Mucosa of descending colon (tissue), 3 donors: ENCODE measurements at regions not wholly inside any gene's neighbourhood (a gene's known extent, or its start where the extent isn't known, plus 50 kb on each side); places are given as distances from the start of the nearest gene placed in this dataset.
"Not testable (repeated sequence)": the region's sequence is repeated elsewhere in the genome, so short reads cannot be mapped to it uniquely, and the experiment has no call there.

Experiments
- ATAC-seq: fragments of 200-7000 bp; cut with Tn5 transposase; one replicate; pipeline ENCODE4 v1.9.1; 2020; ENCODE audit warnings: mild to moderate bottlenecking, moderate library complexity
- DNase-seq, 3 donors: peaks; one replicate each; pipeline ENCODE4 v3.0.0-alpha.2; 2020
- H3K36me3 ChIP-seq: fragments of 200-600 bp; one replicate; pipeline ENCODE4 v1.8.0; 2021; ENCODE audit warnings: low read depth, mild to moderate bottlenecking
- H3K4me1 ChIP-seq: fragments of 200-600 bp; one replicate; pipeline ENCODE4 v1.8.0; 2021; ENCODE audit warnings: low read depth, mild to moderate bottlenecking
- H3K4me3 ChIP-seq: fragments of 200-600 bp; one replicate; pipeline ENCODE4 v1.8.0; 2021; ENCODE audit warnings: mild to moderate bottlenecking
- H3K9me3 ChIP-seq: fragments of 200-600 bp; one replicate; pipeline ENCODE4 v1.8.0; 2021; ENCODE audit warnings: mild to moderate bottlenecking
- intact Hi-C, 2 donors: fragments of 100-400 bp; cut with DNase I in 1 of 2; cut with micrococcal nuclease in 1 of 2; formaldehyde crosslinking; loops; one replicate each; pipeline versions ENCODE4 v1.11.0 to v1.11.1; 2022; cut with DNase I, micrococcal nuclease
- TF ChIP-seq, protein P1 (sequence below): fragments of 200-600 bp; IDR thresholded peaks from one replicate; pipeline ENCODE4 v1.8.0; 2022; ENCODE audit warnings: antibody characterized with exemption, mild to moderate bottlenecking
- donor health status: DM: no; HTN: no; CAD: no; lungs with moderate emphysema.
- donor health status: DM: no; HTN: no; CAD: no.
- donor health status: DM: no; HTN: yes; CAD: no.

DNA sequence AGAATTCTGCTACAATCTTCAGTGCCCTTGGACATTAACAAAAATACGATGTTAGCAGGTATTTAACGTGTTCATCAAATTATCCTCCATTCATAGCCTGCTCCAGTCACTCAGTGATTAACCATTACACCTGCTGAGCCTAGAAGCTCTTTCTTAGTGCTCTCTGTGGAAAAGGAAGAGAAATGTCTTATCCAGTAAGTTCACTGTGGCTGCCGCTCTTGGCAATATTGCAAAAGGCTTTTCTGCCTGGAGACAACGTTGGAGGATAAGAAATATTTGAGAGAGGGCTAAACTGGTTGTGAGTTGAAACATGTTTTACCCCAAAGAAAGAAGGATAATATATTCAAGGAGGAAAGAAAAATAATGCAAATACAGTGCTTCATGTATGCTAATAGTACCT is 217.4 kb upstream of the HSF2 start:
- intact Hi-C loops: loop anchor here in 1 of 2 donors (10.0 kb wide), 1 partner anchor 767 kb away; no protein-coding TSS in a partner anchor
- no peak for DNase-seq
- TF ChIP-seq, protein P1, sequence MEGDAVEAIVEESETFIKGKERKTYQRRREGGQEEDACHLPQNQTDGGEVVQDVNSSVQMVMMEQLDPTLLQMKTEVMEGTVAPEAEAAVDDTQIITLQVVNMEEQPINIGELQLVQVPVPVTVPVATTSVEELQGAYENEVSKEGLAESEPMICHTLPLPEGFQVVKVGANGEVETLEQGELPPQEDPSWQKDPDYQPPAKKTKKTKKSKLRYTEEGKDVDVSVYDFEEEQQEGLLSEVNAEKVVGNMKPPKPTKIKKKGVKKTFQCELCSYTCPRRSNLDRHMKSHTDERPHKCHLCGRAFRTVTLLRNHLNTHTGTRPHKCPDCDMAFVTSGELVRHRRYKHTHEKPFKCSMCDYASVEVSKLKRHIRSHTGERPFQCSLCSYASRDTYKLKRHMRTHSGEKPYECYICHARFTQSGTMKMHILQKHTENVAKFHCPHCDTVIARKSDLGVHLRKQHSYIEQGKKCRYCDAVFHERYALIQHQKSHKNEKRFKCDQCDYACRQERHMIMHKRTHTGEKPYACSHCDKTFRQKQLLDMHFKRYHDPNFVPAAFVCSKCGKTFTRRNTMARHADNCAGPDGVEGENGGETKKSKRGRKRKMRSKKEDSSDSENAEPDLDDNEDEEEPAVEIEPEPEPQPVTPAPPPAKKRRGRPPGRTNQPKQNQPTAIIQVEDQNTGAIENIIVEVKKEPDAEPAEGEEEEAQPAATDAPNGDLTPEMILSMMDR: no peak
- no peak for ATAC-seq
- no peak overlapping the region for H3K4me3 ChIP-seq
- H3K36me3 ChIP-seq: no peaks in the 10 kb centered on the region
- no peaks in the 10 kb centered on the region for H3K4me1 ChIP-seq
- H3K9me3 ChIP-seq: no peaks in the 10 kb centered on the region

DNA sequence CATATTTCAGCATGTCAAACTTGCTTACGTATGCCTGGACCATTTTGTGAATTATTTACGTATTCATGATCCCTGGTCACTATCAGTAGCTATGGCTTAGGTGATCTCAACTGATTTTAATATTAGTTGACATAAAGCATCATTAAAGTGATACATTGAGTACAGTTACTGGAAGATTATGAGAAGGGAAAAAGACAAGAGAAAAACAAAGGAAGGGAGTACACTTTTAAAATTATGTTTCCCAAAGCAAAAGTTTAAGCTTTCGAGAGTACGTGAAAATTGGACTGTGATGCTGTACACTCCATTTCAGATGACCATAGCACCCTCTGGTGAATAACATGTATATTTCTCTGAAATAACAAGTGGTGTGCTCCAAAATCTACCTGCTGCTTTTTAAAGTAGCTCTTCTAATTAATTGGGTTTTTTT is 215.0 kb upstream of the HSF2 start:
- ATAC-seq (no peak), DNase-seq (no peak)
- intact Hi-C loops: loop anchor here in 1 of 2 donors (10.0 kb wide), 1 partner anchor 770 kb away; no protein-coding TSS in a partner anchor
- TF ChIP-seq, protein P1: no peak
- Histone ChIP-seq H3K36me3 (no peaks in the 10 kb centered on the region), H3K9me3 (no peaks in the 10 kb centered on the region), H3K4me1 (no peaks in the 10 kb centered on the region), H3K4me3 (no peak overlapping the region)

DNA sequence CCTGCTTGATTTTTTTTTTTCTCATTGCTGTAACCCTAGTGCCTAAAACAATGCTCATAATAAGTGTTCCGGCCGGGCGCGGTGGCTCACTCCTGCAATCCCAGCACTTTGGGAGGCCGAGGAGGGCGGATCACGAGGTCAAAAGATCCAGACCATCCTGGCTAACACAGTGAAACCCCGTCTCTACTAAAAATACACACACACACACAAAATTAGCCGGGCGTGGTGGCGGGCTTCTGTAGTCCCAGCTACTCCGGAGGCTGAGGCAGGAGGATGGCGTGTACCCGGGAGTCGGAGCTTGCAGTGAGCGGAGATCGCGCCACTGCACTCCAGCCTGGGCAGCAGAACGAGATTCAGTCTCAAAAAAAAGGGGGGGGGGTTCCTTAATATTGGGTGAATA is 214.0 kb upstream of the HSF2 start:
- intact Hi-C loops: loop anchor here in 1 of 2 donors (10.0 kb wide), 1 partner anchor 771 kb away; no protein-coding TSS in a partner anchor
- ATAC-seq, H3K9me3 ChIP-seq, H3K4me1 ChIP-seq, DNase-seq, H3K36me3 ChIP-seq, H3K4me3 ChIP-seq: not testable (repeated sequence)

DNA sequence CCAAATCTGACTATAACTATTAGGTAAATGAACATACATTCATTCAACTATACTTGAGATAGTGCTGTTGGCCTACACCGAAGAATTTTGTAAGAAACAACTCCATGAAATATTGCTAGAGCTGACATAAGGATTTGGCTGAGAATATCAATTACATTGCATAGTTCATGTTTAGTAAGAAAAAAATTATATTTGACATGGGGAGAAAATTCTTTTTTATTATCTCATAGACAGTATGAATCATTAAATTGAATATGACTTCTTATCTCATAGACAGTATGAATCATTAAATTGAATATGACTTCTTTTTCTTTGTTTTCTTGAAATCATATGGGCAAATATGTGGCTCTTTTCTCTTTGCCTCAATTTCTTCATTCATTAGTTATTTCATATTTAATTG is 212.3 kb upstream of the HSF2 start:
- no peaks in the 10 kb centered on the region for H3K4me1 ChIP-seq
- DNase-seq: no peak
- no peaks in the 10 kb centered on the region for H3K36me3 ChIP-seq
- intact Hi-C loops: loop anchor here in 1 of 2 donors (10.0 kb wide), 1 partner anchor 772 kb away; no protein-coding TSS in a partner anchor
- no peaks in the 10 kb centered on the region for H3K9me3 ChIP-seq
- TF ChIP-seq, protein P1: no peak
- H3K4me3 ChIP-seq: no peak overlapping the region
- no peak for ATAC-seq

DNA sequence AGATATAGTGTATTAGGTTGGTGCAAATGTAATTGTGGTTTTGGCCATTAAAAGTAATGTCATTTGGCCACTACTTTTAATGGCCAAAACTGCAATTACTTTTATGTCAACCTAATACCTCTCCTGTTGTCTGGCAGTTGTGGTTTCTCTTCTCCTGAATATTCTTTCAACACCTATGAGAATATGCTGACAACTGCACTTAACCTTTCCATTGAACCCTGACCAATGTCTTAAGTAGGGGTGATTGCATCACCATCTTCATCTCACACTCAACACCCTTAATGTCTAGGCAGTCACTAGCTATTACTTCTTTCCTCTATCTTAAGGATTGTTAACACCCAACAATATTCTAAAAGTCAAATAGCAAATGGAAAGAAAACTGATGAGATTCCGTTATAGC is 200.5 kb upstream of the HSF2 start:
- DNase-seq: no peak
- H3K4me3 ChIP-seq: no peak overlapping the region
- intact Hi-C loops: no loop called here
- no peak for ATAC-seq
- TF ChIP-seq, protein P1: no peak
- H3K9me3 ChIP-seq: no peaks in the 10 kb centered on the region
- no peaks in the 10 kb centered on the region for H3K4me1 ChIP-seq
- no peaks in the 10 kb centered on the region for H3K36me3 ChIP-seq

DNA sequence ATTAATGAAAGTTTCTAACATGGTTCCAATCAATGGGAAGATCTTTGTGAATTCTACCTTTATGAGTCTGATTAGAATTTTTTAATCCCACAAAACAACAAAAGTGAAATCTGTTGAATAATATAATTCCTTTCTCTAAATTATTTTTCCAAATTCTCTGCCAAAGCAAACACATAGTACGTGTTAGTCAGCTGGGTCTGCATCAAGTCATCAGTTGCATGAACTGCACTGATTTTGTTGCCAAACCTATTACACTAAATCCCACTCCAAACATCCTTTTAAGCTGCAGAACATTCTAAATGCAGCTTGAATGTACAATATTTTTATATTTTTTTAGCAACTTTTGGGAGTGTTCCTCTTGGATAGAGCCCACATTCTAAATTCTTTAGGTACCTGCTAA is 199.0 kb upstream of the HSF2 start:
- ATAC-seq (no peak), DNase-seq (no peak)
- intact Hi-C loops: no loop called here
- Histone ChIP-seq H3K4me1 (no peaks in the 10 kb centered on the region), H3K4me3 (no peak overlapping the region), H3K36me3 (no peaks in the 10 kb centered on the region), H3K9me3 (no peaks in the 10 kb centered on the region)
- TF ChIP-seq, protein P1: no peak
